Right lobe of liver (tissue), 6 donors: ENCODE measurements at regions not wholly inside any gene's neighbourhood (a gene's known extent, or its start where the extent isn't known, plus 50 kb on each side); places are given as distances from the start of the nearest gene placed in this dataset.

Source experiments
- ATAC-seq, 4 donors: fragments of 200-7000 bp; cut with Tn5 transposase; one replicate each; pipeline ENCODE4 v1.9.1; 2020; ENCODE audit warnings: mild to moderate bottlenecking in 4 of 4, moderate library complexity in 4 of 4
- DNase-seq, 3 donors: peaks; one replicate each; pipeline ENCODE4 v3.0.0-alpha.2; 2020
- H3K27ac ChIP-seq, 3 donors: fragments of 200-600 bp; one replicate each; pipeline ENCODE4 v1.8.0; 2022
- H3K27me3 ChIP-seq, 2 donors: fragments of 200-600 bp; one replicate each; pipeline ENCODE4 v1.8.0; 2022
- H3K36me3 ChIP-seq, 4 donors: fragments of 200-600 bp; sonication (generic) in 1 of 4; one replicate each; pipeline versions ENCODE4 v1.5.1 to v1.8.0; 2017 to 2022; ENCODE audit warnings: control low read depth in 1 of 4
- H3K4me1 ChIP-seq, 4 donors: fragments of 200-600 bp; sonication (generic) in 1 of 4; one replicate each; pipeline versions ENCODE4 v1.5.1 to v1.8.0; 2017 to 2022; ENCODE audit warnings: control low read depth in 1 of 4
- H3K4me3 ChIP-seq, 3 donors: fragments of 200-600 bp; one replicate each; pipeline ENCODE4 v1.8.0; 2022
- H3K9me3 ChIP-seq, 4 donors: fragments of 200-600 bp; sonication (generic) in 1 of 4; one replicate each; pipeline versions ENCODE4 v1.5.1 to v1.8.0; 2017 to 2022; ENCODE audit warnings: control low read depth in 1 of 4
- POLR2A ChIP-seq: fragments of 450-650 bp; IDR thresholded peaks from one replicate; pipeline ENCODE4 v1.6.1; 2017; ENCODE audit warnings: antibody characterized with exemption, mild to moderate bottlenecking
- WGBS: methylation state at CpG from one replicate; pipeline ENCODE4 v1.1.6; 2018; ENCODE audit warnings: low coverage, low lambda C conversion rate; ENCODE audit not compliant: insufficient coverage; ENCODE audit errors: missing lambda C conversion rate; 5-methylcytosine and 5-hydroxymethylcytosine counted together
- intact Hi-C, 2 donors: fragments of 100-400 bp; cut with DNase I; formaldehyde crosslinking; loops; one replicate each; pipeline versions ENCODE4 v1.11.2 to v1.14.1; 2022
- TF ChIP-seq, protein P1 (sequence below), 4 donors: fragments of 200-600 bp in 3 of 4; fragments of 450-650 bp in 1 of 4; IDR thresholded peaks; one replicate each; pipeline versions ENCODE4 v1.5.1 to v1.8.0; 2016 to 2022; ENCODE audit warnings: antibody characterized with exemption in 4 of 4, mild to moderate bottlenecking in 2 of 4
- donor health status: DM: no; HTN: yes; CAD: no.
- donor health status: DM: no; HTN: no; CAD: no.
- donor health status: DM: no; HTN: no; CAD: no.
- donor health status: DM: no; HTN: yes; CAD: no.
- donor health status: DM: no; HTN: yes; CAD: no.

DNA sequence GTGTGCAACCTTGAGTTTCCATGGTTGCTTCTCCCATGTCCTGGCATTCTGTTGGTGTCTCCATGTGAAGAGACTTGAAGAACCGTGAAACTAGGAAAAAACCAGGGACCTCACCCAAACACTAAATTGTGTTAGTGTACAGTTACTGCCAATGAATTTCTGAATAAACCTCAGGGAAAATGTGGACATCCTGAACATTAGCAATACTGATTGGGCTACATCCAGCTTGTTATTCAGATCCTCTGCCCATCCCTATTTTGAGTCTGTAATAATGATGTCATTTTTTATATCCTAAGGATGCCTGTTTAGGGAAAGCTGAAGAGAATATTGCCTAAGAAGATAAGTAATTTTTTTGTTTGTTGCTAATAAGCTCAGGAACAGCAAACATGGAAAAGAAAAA lies 262.7 kb downstream of the TMA16 start:
- peaks cover 0 to 6% (median 0%) of the 10 kb centered on the region in 4 donors for H3K9me3 ChIP-seq
- H3K27me3 ChIP-seq: no peaks in the 10 kb centered on the region
- no peaks in the 10 kb centered on the region for H3K36me3 ChIP-seq
- no peaks in the 10 kb centered on the region for H3K4me1 ChIP-seq
- 63% methylated on average over 1 of the region's 1 CpG for WGBS
- no peak overlapping the region for H3K27ac ChIP-seq
- DNase-seq (no peak), ATAC-seq (no peak)
- TF ChIP-seq, protein P1, sequence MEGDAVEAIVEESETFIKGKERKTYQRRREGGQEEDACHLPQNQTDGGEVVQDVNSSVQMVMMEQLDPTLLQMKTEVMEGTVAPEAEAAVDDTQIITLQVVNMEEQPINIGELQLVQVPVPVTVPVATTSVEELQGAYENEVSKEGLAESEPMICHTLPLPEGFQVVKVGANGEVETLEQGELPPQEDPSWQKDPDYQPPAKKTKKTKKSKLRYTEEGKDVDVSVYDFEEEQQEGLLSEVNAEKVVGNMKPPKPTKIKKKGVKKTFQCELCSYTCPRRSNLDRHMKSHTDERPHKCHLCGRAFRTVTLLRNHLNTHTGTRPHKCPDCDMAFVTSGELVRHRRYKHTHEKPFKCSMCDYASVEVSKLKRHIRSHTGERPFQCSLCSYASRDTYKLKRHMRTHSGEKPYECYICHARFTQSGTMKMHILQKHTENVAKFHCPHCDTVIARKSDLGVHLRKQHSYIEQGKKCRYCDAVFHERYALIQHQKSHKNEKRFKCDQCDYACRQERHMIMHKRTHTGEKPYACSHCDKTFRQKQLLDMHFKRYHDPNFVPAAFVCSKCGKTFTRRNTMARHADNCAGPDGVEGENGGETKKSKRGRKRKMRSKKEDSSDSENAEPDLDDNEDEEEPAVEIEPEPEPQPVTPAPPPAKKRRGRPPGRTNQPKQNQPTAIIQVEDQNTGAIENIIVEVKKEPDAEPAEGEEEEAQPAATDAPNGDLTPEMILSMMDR (IDR thresholded peaks at IDR 0.05): no peak
- TF ChIP-seq POLR2A: no peak
- intact Hi-C loops: no loop called here
- no peak overlapping the region for H3K4me3 ChIP-seq

DNA sequence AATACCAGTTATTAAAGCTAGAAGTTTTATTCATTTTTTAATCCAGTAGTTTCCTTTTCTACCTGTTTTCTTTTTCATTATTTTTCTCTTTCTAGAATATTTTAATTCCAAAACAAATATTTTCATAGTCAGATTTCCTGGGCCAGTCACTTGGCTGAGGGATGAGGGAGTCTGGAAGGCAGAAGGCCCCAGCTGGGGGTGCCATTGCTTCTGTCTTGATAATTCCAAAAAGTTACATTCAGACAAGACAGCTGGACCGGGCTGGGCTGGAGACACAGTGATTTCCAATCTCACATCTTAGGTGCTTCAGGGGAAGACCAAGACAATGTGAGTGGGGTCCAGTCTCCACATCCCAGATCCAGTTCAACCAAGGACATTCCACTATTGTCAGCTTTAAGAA lies 263.5 kb downstream of the TMA16 start:
- H3K4me3 ChIP-seq: no peak overlapping the region
- no peak overlapping the region for H3K27ac ChIP-seq
- intact Hi-C loops: no loop called here
- ATAC-seq: no peak
- peaks cover 0 to 6% (median 0%) of the 10 kb centered on the region in 4 donors for H3K9me3 ChIP-seq
- no peak for DNase-seq
- TF ChIP-seq POLR2A: no peak
- TF ChIP-seq, protein P1 (IDR thresholded peaks at IDR 0.05): no peak
- H3K27me3 ChIP-seq: no peaks in the 10 kb centered on the region
- WGBS: 38% methylated on average over 1 of the region's 1 CpG
- H3K4me1 ChIP-seq: no peaks in the 10 kb centered on the region
- no peaks in the 10 kb centered on the region for H3K36me3 ChIP-seq

DNA sequence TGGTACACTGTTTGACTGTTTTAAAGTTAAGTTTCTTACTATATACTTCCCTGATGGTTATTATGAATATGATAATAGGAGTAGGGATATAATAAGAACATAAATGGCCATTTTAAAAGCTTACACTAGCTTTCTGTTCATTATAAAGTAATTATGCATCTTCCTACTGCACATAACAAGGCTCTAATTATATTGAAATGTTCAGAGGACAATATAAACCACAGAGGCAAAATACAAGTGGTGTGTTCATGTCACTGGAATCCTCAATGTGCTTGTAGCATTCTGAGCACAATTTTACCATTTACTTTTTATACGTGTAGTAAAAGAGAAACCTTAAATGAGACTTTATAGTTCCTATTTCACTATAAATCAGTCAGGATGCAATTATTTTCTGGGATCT lies 268.3 kb downstream of the TMA16 start:
- Histone ChIP-seq H3K27me3 (no peaks in the 10 kb centered on the region), H3K27ac (no peak overlapping the region), H3K9me3 (peaks cover 0 to 6% (median 0%) of the 10 kb centered on the region in 4 donors), H3K36me3 (no peaks in the 10 kb centered on the region), H3K4me1 (no peaks in the 10 kb centered on the region), H3K4me3 (no peak overlapping the region)
- intact Hi-C loops: no loop called here
- WGBS: 56% methylated on average over 1 of the region's 1 CpG
- TF ChIP-seq, protein P1 (IDR thresholded peaks at IDR 0.05): no peak
- TF ChIP-seq POLR2A: no peak
- DNase-seq (no peak), ATAC-seq (no peak)

DNA sequence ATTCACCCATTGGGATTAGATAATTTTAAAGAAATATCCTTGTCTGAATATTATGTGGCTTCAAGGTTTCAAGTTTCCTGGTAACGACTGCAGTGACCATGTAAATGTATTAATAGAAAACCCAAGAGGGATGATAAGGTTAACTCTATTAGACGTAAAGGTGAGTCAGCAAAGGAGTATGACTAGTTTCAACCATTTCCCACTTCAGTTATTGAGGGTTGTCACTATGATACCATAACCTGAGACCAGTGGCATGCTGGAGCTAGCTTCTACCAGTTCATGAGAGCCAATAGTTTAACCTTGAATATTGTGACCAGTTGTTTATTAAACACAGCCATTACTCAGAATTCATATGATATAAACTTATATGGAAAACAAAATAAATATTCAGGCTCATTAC lies 270.1 kb downstream of the TMA16 start:
- TF ChIP-seq, protein P1 (IDR thresholded peaks at IDR 0.05): no peak
- TF ChIP-seq POLR2A: no peak
- Histone ChIP-seq H3K4me3 (no peak overlapping the region), H3K27me3 (no peaks in the 10 kb centered on the region), H3K27ac (no peak overlapping the region), H3K9me3 (no peaks in the 10 kb centered on the region), H3K36me3 (no peaks in the 10 kb centered on the region), H3K4me1 (no peaks in the 10 kb centered on the region)
- intact Hi-C loops: no loop called here
- DNase-seq (no peak), ATAC-seq (no peak)
- WGBS: 67% methylated on average over 2 of the region's 2 CpGs

DNA sequence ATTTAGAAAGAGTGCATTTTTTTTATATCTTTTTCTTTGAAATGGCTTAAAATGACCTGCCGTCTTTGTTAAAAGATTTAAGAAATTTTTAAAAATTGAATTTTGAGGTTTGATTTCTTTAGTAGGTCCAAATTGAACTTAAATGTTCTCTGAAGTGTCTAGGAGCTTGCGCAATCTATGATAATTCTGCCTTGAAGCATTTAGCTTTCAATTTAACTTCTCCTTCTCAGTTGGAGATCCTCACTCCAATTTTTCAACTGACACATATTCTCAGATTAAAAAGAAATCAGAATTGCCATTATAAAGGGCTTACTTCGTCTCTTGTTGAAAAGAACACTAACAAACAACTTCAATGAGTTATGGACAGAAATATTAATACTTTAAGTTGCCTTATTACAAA lies 273.5 kb downstream of the TMA16 start:
- Histone ChIP-seq H3K9me3 (no peaks in the 10 kb centered on the region), H3K36me3 (no peaks in the 10 kb centered on the region), H3K27me3 (no peaks in the 10 kb centered on the region), H3K4me3 (no peak overlapping the region), H3K27ac (no peak overlapping the region), H3K4me1 (no peaks in the 10 kb centered on the region)
- DNase-seq: no peak
- WGBS: 38% methylated on average over 3 of the region's 3 CpGs
- TF ChIP-seq POLR2A: no peak
- TF ChIP-seq, protein P1 (IDR thresholded peaks at IDR 0.05): no peak
- no peak for ATAC-seq
- intact Hi-C loops: no loop called here
